Activated CD8-positive, alpha-beta T cell treated with anti-CD3 and anti-CD28 coated beads for 36 hours (primary cell): ENCODE measurements at regions not wholly inside any gene's neighbourhood (a gene's known extent, or its start where the extent isn't known, plus 50 kb on each side); places are given as distances from the start of the nearest gene placed in this dataset.
"Not testable (repeated sequence)": the region's sequence is repeated elsewhere in the genome, so short reads cannot be mapped to it uniquely, and the experiment has no call there.

Source experiments
- ATAC-seq: fragments of 200-7000 bp; cut with Tn5 transposase; one replicate; pipeline ENCODE4 v1.10.0; 2021; ENCODE audit warnings: mild to moderate bottlenecking, moderate library complexity
- CTCF ChIA-PET: fragments of 350-600 bp; sonication (Branson Sonifier 250); formaldehyde crosslinking; loops from one replicate; lab custom pipeline; 2021; ENCODE audit warnings: antibody characterized with exemption; lab: Charles Lee
- POLR2A ChIA-PET: fragments of 350-600 bp; sonication (Branson Sonifier 250); formaldehyde crosslinking; loops from one replicate; lab custom pipeline; 2021; ENCODE audit warnings: antibody characterized with exemption; lab: Charles Lee
- DNase-seq: peaks from one replicate; pipeline ENCODE4 v3.0.0-alpha.2; 2020
- H3K27ac Mint-ChIP-seq: one replicate; pipeline ENCODE4 v1.8.0; 2021; ENCODE audit warnings: mild to moderate bottlenecking, mixed read lengths
- H3K27me3 Mint-ChIP-seq: one replicate; pipeline ENCODE4 v1.8.0; 2021; ENCODE audit warnings: mixed read lengths
- H3K36me3 Mint-ChIP-seq: one replicate; pipeline ENCODE4 v1.8.0; 2021; ENCODE audit warnings: low read depth, mixed read lengths
- H3K4me1 Mint-ChIP-seq: one replicate; pipeline ENCODE4 v1.8.0; 2021; ENCODE audit warnings: low read depth, mixed read lengths
- H3K4me3 Mint-ChIP-seq: one replicate; pipeline ENCODE4 v1.8.0; 2021; ENCODE audit warnings: mild to moderate bottlenecking, moderate library complexity, mixed read lengths
- H3K9me3 Mint-ChIP-seq: one replicate; pipeline ENCODE4 v1.8.0; 2021; ENCODE audit warnings: mixed read lengths
- intact Hi-C: fragments of 100-400 bp; cut with micrococcal nuclease; formaldehyde crosslinking; loops from one replicate; pipeline ENCODE4 v1.10.0; 2022
- TF ChIP-seq, protein P1 (sequence below): fragments of 200-600 bp; IDR thresholded peaks from one replicate; pipeline ENCODE4 v1.8.0; 2022; ENCODE audit warnings: antibody characterized with exemption, mild to moderate bottlenecking

DNA sequence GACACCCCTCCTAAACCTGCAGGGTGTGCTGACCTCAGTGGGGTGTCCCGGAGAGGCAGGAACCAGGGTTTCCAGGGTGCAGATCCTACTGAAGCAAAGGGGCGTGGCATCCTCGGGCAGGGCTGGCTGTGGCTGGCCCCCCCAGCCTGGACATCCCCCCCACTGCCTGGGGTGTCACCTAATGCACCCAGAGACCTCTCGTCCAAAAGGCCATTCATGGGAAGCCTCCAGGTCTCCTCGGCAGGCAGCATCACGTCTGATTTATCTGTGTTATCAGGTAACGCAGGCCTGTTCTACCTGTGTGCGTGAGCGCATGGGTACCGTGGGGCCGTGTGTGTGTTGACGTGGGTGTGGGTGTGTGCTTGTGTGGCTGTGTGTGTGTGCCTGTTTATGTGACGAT, 210.0 kb downstream of the SHOX start:
- ChIA-PET CTCF (no interaction called here), POLR2A (no interaction called here)
- no peak overlapping the region for H3K27ac Mint-ChIP-seq
- H3K27me3 Mint-ChIP-seq, result no peaks in the 10 kb centered on the region
- intact Hi-C loops, result no loop called here
- H3K9me3 Mint-ChIP-seq, result peaks cover 12% of the 10 kb centered on the region
- no peak overlapping the region for H3K4me3 Mint-ChIP-seq
- ATAC-seq, result no peak
- TF ChIP-seq, protein P1, sequence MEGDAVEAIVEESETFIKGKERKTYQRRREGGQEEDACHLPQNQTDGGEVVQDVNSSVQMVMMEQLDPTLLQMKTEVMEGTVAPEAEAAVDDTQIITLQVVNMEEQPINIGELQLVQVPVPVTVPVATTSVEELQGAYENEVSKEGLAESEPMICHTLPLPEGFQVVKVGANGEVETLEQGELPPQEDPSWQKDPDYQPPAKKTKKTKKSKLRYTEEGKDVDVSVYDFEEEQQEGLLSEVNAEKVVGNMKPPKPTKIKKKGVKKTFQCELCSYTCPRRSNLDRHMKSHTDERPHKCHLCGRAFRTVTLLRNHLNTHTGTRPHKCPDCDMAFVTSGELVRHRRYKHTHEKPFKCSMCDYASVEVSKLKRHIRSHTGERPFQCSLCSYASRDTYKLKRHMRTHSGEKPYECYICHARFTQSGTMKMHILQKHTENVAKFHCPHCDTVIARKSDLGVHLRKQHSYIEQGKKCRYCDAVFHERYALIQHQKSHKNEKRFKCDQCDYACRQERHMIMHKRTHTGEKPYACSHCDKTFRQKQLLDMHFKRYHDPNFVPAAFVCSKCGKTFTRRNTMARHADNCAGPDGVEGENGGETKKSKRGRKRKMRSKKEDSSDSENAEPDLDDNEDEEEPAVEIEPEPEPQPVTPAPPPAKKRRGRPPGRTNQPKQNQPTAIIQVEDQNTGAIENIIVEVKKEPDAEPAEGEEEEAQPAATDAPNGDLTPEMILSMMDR, result no peak
- no peak for DNase-seq
- H3K36me3 Mint-ChIP-seq, result peaks cover 5% of the 10 kb centered on the region
- no peaks in the 10 kb centered on the region for H3K4me1 Mint-ChIP-seq

DNA sequence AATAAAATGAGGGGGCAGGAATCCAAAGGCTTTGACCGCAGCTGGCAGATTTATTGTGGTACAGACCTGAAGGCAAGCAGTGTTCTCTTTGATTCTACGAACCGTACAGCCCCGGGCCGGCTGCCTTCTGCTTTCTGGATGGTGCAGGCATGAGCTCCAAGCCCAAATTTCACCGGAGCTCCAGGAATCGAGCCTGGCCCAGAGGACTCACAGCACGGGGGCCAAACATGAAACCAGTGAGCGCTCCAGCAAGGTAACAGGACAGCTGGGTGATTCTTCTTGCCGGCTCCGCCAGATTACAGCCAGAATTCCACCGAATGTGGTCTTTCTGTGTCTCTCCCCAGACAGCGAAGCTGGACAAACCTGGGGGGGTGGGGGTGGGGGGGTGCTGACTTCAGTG, 208.1 kb downstream of the SHOX start:
- POLR2A ChIA-PET, H3K27ac Mint-ChIP-seq, H3K4me1 Mint-ChIP-seq, intact Hi-C loops, DNase-seq, CTCF ChIA-PET, ATAC-seq, H3K27me3 Mint-ChIP-seq, H3K36me3 Mint-ChIP-seq, H3K4me3 Mint-ChIP-seq: not testable (repeated sequence)
- peaks cover 14% of the 10 kb centered on the region for H3K9me3 Mint-ChIP-seq

DNA sequence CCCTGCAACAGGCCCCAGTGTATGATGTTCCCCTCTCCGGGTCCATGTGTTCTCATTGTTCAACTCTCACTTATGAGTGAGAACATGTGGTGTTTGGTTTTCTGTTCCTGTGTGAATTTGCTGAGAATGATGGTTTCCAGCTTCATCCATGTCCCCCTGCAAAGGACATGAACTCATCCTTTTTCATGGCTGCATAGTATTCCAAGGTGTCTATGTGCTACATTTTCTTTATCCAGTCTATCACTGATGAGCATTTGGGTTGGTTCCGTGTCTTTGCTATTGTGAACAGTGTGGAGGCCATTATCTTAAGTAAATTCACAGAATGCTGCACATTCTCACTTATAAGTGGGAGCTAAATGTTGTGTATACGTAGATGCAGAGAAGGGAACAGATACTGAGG, 205.3 kb downstream of the SHOX start:
- H3K27me3 Mint-ChIP-seq, ATAC-seq, POLR2A ChIA-PET, H3K4me1 Mint-ChIP-seq, CTCF ChIA-PET, DNase-seq, intact Hi-C loops, H3K36me3 Mint-ChIP-seq, H3K27ac Mint-ChIP-seq, H3K4me3 Mint-ChIP-seq: not testable (repeated sequence)
- peaks cover 14% of the 10 kb centered on the region for H3K9me3 Mint-ChIP-seq

DNA sequence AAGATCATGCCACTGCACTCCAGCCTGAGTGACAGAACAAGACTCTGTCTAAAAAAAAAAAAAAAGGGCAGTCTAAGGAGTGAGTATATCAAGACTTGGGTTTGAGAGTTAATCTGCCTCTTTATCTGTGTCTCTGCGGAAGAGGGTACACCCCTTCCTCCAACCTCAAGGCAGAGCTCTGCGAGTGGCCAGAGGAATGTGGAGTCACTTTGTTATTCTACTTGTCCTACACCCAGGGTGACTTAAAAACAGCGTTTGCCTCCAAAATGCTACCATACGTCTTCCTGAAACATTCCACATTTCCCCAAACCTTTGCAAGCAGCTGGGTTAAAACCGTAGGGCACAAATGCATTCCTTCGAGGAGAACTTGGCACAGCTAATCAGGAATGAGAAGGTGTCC, 199.9 kb downstream of the SHOX start:
- Mint-ChIP-seq H3K27ac (no peak overlapping the region), H3K27me3 (no peaks in the 10 kb centered on the region), H3K36me3 (no peaks in the 10 kb centered on the region), H3K4me3 (no peak overlapping the region), H3K4me1 (no peaks in the 10 kb centered on the region), H3K9me3 (peaks cover 1% of the 10 kb centered on the region)
- ATAC-seq, result no peak
- intact Hi-C loops, result no loop called here
- no peak for DNase-seq
- CTCF ChIA-PET, result no interaction called here
- POLR2A ChIA-PET, result no interaction called here
- TF ChIP-seq, protein P1, result no peak

DNA sequence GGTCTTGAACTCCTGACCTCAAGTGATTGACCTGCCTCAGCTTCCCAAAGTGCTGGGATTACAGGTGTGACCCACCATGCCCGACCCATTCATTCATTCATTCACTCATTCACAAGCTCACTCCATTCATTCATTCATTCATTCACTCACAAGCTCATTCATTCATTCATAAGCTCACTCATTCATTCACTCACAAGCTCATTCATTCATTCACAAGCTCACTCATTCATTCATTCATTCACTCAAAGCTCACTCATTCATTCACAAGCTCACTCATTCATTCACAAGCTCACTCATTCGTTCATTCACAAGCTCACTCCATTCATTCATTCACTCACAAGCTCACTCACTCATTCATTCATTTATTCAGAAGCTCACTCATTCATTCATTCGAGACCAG, 198.6 kb downstream of the SHOX start:
- Mint-ChIP-seq H3K9me3 (no peaks in the 10 kb centered on the region), H3K27me3 (no peaks in the 10 kb centered on the region), H3K4me1 (no peaks in the 10 kb centered on the region), H3K27ac (no peak overlapping the region), H3K4me3 (no peak overlapping the region), H3K36me3 (no peaks in the 10 kb centered on the region)
- ChIA-PET POLR2A (no interaction called here), CTCF (no interaction called here)
- intact Hi-C loops, result no loop called here
- TF ChIP-seq, protein P1, result no peak
- DNase-seq (no peak), ATAC-seq (no peak)

DNA sequence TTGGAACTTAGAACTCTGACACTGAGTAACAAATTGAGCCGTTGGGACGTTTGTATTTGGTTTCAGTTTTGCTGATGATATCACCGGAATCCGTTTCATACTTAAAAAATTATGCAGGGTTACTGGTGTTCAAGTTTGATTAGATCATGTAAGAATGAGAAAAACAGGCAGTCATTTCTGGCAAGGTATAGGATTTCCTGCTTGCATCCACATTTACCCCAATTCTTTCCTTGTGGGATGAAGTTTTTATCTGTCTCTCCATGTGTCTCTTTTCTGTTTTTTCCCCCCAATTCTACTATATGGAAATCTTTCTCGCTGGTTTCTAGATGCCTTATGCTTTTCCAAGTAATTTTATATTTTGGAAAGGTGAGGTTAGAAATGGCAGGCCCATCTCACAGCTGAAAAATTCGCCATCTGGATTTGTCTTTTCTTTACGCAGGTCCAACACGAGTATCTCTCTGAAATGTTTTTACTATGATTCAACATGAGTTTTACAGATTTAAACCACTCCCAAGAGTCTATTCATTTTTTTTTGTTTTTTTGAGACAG, 197.9 kb downstream of the SHOX start:
- no peak overlapping the region for H3K4me3 Mint-ChIP-seq
- no peak for ATAC-seq
- TF ChIP-seq, protein P1, result no peak
- no peaks in the 10 kb centered on the region for H3K4me1 Mint-ChIP-seq
- intact Hi-C loops, result no loop called here
- no peak for DNase-seq
- no peaks in the 10 kb centered on the region for H3K9me3 Mint-ChIP-seq
- H3K27me3 Mint-ChIP-seq, result no peaks in the 10 kb centered on the region
- POLR2A ChIA-PET, result no interaction called here
- CTCF ChIA-PET, result no interaction called here
- H3K36me3 Mint-ChIP-seq, result no peaks in the 10 kb centered on the region
- no peak overlapping the region for H3K27ac Mint-ChIP-seq
